ENCODE measurements at regions not wholly inside any gene's neighbourhood (a gene's known extent, or its start where the extent isn't known, plus 50 kb on each side); places are given as distances from the start of the nearest gene placed in this dataset.

GRCh38 chr3:195005759-195006510, 265.0 kb downstream of the XXYLT1 start:
- TF ChIP-seq CTCF (IDR thresholded peaks at IDR 0.05; ENCODE audit: low read depth, low read length, poor library complexity, severe bottlenecking), result no peak
- TF ChIP-seq EZH2phosphoT487 (IDR thresholded peaks at IDR 0.05; ENCODE audit: borderline replicate concordance, low read length), result no peak

Measured in DOHH2 (cell line).